SK-N-SH treated with all-trans-retinoic acid at 6 μM for 48 hours (cell line): ENCODE measurements at regions not wholly inside any gene's neighbourhood (a gene's known extent, or its start where the extent isn't known, plus 50 kb on each side); places are given as distances from the start of the nearest gene placed in this dataset.
A peak's percentile ranks its signal among the peaks of the same experiment; 100 is the strongest.

ENCODE experiments used
- ATAC-seq: fragments of 200-7000 bp; cut with Tn5 transposase; 3 replicates; pipeline ENCODE4 v1.9.1; 2020; ENCODE audit warnings: mild to moderate bottlenecking, moderate library complexity
- ARNTL ChIP-seq: fragments of 450-650 bp; formaldehyde crosslinking; IDR thresholded peaks from 2 replicates; pipeline ENCODE4 v1.5.0; 2020; ENCODE audit warnings: low read depth, mild to moderate bottlenecking, moderate library complexity, borderline replicate concordance
- CSDC2 ChIP-seq: fragments of 250-450 bp; sonication (Bioruptor Pico); IDR thresholded peaks from 2 replicates; pipeline ENCODE4 v1.5.0; 2020; ENCODE audit warnings: mild to moderate bottlenecking, moderate library complexity
- ESRRG ChIP-seq: fragments of 250-450 bp; sonication (Bioruptor Pico); IDR thresholded peaks from 2 replicates; pipeline ENCODE4 v1.6.1; 2021; ENCODE audit warnings: mild to moderate bottlenecking
- GLIS3 ChIP-seq: fragments of 250-450 bp; sonication (Bioruptor Pico); IDR thresholded peaks from 2 replicates; pipeline ENCODE4 v1.5.0; 2020; ENCODE audit warnings: mild to moderate bottlenecking, moderate library complexity
- ISL1 ChIP-seq: fragments of 250-450 bp; sonication (Bioruptor Pico); IDR thresholded peaks from 2 replicates; pipeline ENCODE4 v2.1.2; 2022; ENCODE audit warnings: mild to moderate bottlenecking, moderate library complexity
- OSR1 ChIP-seq: fragments of 250-450 bp; sonication (Bioruptor Pico); IDR thresholded peaks from 2 replicates; pipeline ENCODE4 v1.8.0; 2022; ENCODE audit warnings: moderate library complexity, mild to moderate bottlenecking, inconsistent platforms
- PATZ1 ChIP-seq: fragments of 250-450 bp; sonication (Bioruptor Pico); IDR thresholded peaks from 2 replicates; pipeline ENCODE4 v1.8.0; 2020; ENCODE audit warnings: mild to moderate bottlenecking, moderate library complexity, borderline replicate concordance
- PPARA ChIP-seq: fragments of 250-450 bp; sonication (Bioruptor Pico); IDR thresholded peaks from 2 replicates; pipeline ENCODE4 v1.5.0; 2020; ENCODE audit warnings: mild to moderate bottlenecking, borderline replicate concordance
- RARB ChIP-seq: fragments of 250-450 bp; sonication (Bioruptor Pico); IDR thresholded peaks from 2 replicates; pipeline ENCODE4 v1.8.0; 2021; ENCODE audit warnings: mild to moderate bottlenecking, moderate library complexity
- SNAI2 ChIP-seq: fragments of 250-450 bp; sonication (Bioruptor Pico); IDR thresholded peaks from 2 replicates; pipeline ENCODE4 v1.5.0; 2020; ENCODE audit warnings: mild to moderate bottlenecking, moderate library complexity
- TOX ChIP-seq: fragments of 250-450 bp; sonication (Bioruptor Pico); IDR thresholded peaks from 2 replicates; pipeline ENCODE4 v1.8.0; 2021; ENCODE audit warnings: mild to moderate bottlenecking, moderate library complexity, borderline replicate concordance
- ZC3H10 ChIP-seq: fragments of 250-450 bp; sonication (Bioruptor Pico); IDR thresholded peaks from 2 replicates; pipeline ENCODE4 v1.5.1; 2021; ENCODE audit warnings: mild to moderate bottlenecking, moderate library complexity
- ZFP30 ChIP-seq: fragments of 450-650 bp; formaldehyde crosslinking; IDR thresholded peaks from 2 replicates; pipeline ENCODE4 v1.5.0; 2022; ENCODE audit warnings: mild to moderate bottlenecking, moderate library complexity
- ZNF70 ChIP-seq: fragments of 450-650 bp; formaldehyde crosslinking; IDR thresholded peaks from 2 replicates; pipeline ENCODE4 v1.5.0; 2020; ENCODE audit warnings: mild to moderate bottlenecking, moderate library complexity
- ZNF8 ChIP-seq: fragments of 450-650 bp; formaldehyde crosslinking; IDR thresholded peaks from 2 replicates; pipeline ENCODE4 v1.5.0; 2020; ENCODE audit warnings: mild to moderate bottlenecking, moderate library complexity
- TF ChIP-seq, protein P1 (sequence below): fragments of 250-450 bp; sonication (Bioruptor Pico); IDR thresholded peaks from 2 replicates; pipeline ENCODE4 v1.8.0; 2021; ENCODE audit warnings: low read depth, mild to moderate bottlenecking, moderate library complexity, borderline replicate concordance
- TF ChIP-seq, protein P2 (sequence below): fragments of 250-450 bp; sonication (Bioruptor Pico); IDR thresholded peaks from 2 replicates; pipeline ENCODE4 v1.5.0; 2020; ENCODE audit warnings: mild to moderate bottlenecking, moderate library complexity

DNA sequence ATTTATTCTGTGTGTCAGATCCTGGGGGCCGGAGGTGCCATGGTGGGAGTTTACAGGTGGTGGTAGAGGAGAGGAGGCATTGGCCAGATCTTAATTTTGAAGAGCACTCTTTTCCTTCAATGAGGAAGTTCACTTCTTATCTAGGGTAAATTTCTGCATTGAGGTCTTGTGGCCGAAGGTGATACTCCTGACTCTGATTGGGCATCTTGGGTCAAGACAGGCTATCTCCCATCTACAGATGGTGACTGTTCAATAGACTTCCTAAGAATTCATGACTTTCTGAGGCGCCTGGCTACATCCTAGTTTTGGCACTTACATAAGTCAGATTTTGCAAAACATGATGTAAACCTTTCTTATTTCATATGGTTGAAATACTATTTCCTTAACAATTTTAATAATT is 135.2 kb downstream of the SUCLA2 start:
- TF ChIP-seq, protein P1, sequence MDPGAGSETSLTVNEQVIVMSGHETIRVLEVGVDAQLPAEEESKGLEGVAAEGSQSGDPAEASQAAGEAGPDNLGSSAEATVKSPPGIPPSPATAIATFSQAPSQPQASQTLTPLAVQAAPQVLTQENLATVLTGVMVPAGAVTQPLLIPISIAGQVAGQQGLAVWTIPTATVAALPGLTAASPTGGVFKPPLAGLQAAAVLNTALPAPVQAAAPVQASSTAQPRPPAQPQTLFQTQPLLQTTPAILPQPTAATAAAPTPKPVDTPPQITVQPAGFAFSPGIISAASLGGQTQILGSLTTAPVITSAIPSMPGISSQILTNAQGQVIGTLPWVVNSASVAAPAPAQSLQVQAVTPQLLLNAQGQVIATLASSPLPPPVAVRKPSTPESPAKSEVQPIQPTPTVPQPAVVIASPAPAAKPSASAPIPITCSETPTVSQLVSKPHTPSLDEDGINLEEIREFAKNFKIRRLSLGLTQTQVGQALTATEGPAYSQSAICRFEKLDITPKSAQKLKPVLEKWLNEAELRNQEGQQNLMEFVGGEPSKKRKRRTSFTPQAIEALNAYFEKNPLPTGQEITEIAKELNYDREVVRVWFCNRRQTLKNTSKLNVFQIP (CRISPR knock-in tag): no peak
- TF ChIP-seq PATZ1 (CRISPR knock-in tag): no peak
- TF ChIP-seq ZNF70 (CRISPR knock-in tag): no peak
- TF ChIP-seq ZC3H10: no peak
- no peak for TF ChIP-seq TOX (CRISPR knock-in tag)
- TF ChIP-seq ZFP30: no peak
- no peak for TF ChIP-seq PPARA (CRISPR knock-in tag)
- no peak for TF ChIP-seq CSDC2 (CRISPR knock-in tag)
- no peak for TF ChIP-seq ISL1 (CRISPR knock-in tag)
- no peak for TF ChIP-seq ZNF8 (CRISPR knock-in tag)
- no peak for TF ChIP-seq OSR1
- no peak for TF ChIP-seq ESRRG (CRISPR knock-in tag)
- no peak for ATAC-seq

GRCh38 chr13:47862841-47863240 is 138.2 kb downstream of the SUCLA2 start:
- no peak for TF ChIP-seq ZC3H10
- no peak for TF ChIP-seq RARB
- no peak for TF ChIP-seq SNAI2
- no peak for TF ChIP-seq TOX (CRISPR knock-in tag)
- TF ChIP-seq ESRRG (CRISPR knock-in tag): no peak
- no peak for TF ChIP-seq PATZ1 (CRISPR knock-in tag)
- no peak for TF ChIP-seq CSDC2 (CRISPR knock-in tag)
- no peak for TF ChIP-seq OSR1
- ATAC-seq: no peak

GRCh38 chr13:47859165-47859564 is 141.9 kb downstream of the SUCLA2 start:
- ATAC-seq: peak; percentile 66
- TF ChIP-seq GLIS3 (CRISPR knock-in tag) (no peak), ISL1 (CRISPR knock-in tag) (no peak), RARB (no peak), PPARA (CRISPR knock-in tag) (no peak), ZC3H10 (no peak), ZNF70 (CRISPR knock-in tag) (no peak), TOX (CRISPR knock-in tag) (no peak)

GRCh38 chr13:47858042-47859025 is 142.7 kb downstream of the SUCLA2 start:
- ATAC-seq: peak; percentile 64
- no peak for TF ChIP-seq ARNTL (CRISPR knock-in tag)
- TF ChIP-seq, protein P2, sequence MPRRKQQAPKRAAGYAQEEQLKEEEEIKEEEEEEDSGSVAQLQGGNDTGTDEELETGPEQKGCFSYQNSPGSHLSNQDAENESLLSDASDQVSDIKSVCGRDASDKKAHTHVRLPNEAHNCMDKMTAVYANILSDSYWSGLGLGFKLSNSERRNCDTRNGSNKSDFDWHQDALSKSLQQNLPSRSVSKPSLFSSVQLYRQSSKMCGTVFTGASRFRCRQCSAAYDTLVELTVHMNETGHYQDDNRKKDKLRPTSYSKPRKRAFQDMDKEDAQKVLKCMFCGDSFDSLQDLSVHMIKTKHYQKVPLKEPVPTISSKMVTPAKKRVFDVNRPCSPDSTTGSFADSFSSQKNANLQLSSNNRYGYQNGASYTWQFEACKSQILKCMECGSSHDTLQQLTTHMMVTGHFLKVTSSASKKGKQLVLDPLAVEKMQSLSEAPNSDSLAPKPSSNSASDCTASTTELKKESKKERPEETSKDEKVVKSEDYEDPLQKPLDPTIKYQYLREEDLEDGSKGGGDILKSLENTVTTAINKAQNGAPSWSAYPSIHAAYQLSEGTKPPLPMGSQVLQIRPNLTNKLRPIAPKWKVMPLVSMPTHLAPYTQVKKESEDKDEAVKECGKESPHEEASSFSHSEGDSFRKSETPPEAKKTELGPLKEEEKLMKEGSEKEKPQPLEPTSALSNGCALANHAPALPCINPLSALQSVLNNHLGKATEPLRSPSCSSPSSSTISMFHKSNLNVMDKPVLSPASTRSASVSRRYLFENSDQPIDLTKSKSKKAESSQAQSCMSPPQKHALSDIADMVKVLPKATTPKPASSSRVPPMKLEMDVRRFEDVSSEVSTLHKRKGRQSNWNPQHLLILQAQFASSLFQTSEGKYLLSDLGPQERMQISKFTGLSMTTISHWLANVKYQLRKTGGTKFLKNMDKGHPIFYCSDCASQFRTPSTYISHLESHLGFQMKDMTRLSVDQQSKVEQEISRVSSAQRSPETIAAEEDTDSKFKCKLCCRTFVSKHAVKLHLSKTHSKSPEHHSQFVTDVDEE (CRISPR knock-in tag): no peak
